ENCODE measurements at regions not wholly inside any gene's neighbourhood (a gene's known extent, or its start where the extent isn't known, plus 50 kb on each side); places are given as distances from the start of the nearest gene placed in this dataset.

- Mint-ChIP-seq H3K4me1 (ENCODE audit: low read depth in 2 of 2) (no peaks in the 10 kb centered on the region), H3K36me3 (ENCODE audit: insufficient read depth) (no peaks in the 10 kb centered on the region), H3K27me3 (peaks cover 16 to 53% of the 10 kb centered on the region in 2 donors), H3K9me3 (no peaks in the 10 kb centered on the region), H3K4me3 (no peak overlapping the region), H3K27ac (no peak overlapping the region)
- DNase-seq (no peak), ATAC-seq (replicated peaks) (no peak)
Measured at GRCh38 chr5:135235551-135236227, 163.3 kb downstream of the MACROH2A1 start.

GRCh38 chr5:135234666-135235401 lies 164.2 kb downstream of the MACROH2A1 start:
- Mint-ChIP-seq H3K9me3 (no peaks in the 10 kb centered on the region), H3K4me1 (ENCODE audit: low read depth in 2 of 2) (no peaks in the 10 kb centered on the region), H3K36me3 (ENCODE audit: insufficient read depth) (no peaks in the 10 kb centered on the region), H3K4me3 (no peak overlapping the region), H3K27me3 (peaks cover 14 to 50% of the 10 kb centered on the region in 2 donors), H3K27ac (no peak overlapping the region)
- ATAC-seq (replicated peaks) (no peak), DNase-seq (no peak)

- no peak for ATAC-seq (replicated peaks)
- H3K27me3 Mint-ChIP-seq, result peaks cover 14 to 51% of the 10 kb centered on the region in 2 donors
- no peaks in the 10 kb centered on the region for H3K4me1 Mint-ChIP-seq (ENCODE audit: low read depth in 2 of 2)
- no peaks in the 10 kb centered on the region for H3K9me3 Mint-ChIP-seq
- no peak for DNase-seq
- H3K36me3 Mint-ChIP-seq (ENCODE audit: insufficient read depth), result no peaks in the 10 kb centered on the region
- no peak overlapping the region for H3K4me3 Mint-ChIP-seq
- H3K27ac Mint-ChIP-seq, result no peak overlapping the region
Measured at GRCh38 chr5:135234242-135234641, 164.8 kb downstream of the MACROH2A1 start.

- Mint-ChIP-seq H3K4me3 (no peak overlapping the region), H3K36me3 (ENCODE audit: insufficient read depth) (no peaks in the 10 kb centered on the region), H3K27ac (no peak overlapping the region), H3K4me1 (ENCODE audit: low read depth in 2 of 2) (no peaks in the 10 kb centered on the region), H3K9me3 (no peaks in the 10 kb centered on the region), H3K27me3 (peaks cover 14 to 51% of the 10 kb centered on the region in 2 donors)
- DNase-seq (no peak), ATAC-seq (replicated peaks) (no peak)
Measured at GRCh38 chr5:135233477-135233876, 165.6 kb downstream of the MACROH2A1 start.

GRCh38 chr5:135232958-135233357 lies 166.1 kb downstream of the MACROH2A1 start:
- no peak for ATAC-seq (replicated peaks)
- no peaks in the 10 kb centered on the region for H3K36me3 Mint-ChIP-seq (ENCODE audit: insufficient read depth)
- H3K4me3 Mint-ChIP-seq, result no peak overlapping the region
- no peaks in the 10 kb centered on the region for H3K9me3 Mint-ChIP-seq
- no peaks in the 10 kb centered on the region for H3K4me1 Mint-ChIP-seq (ENCODE audit: low read depth in 2 of 2)
- no peak for DNase-seq
- no peak overlapping the region for H3K27ac Mint-ChIP-seq
- H3K27me3 Mint-ChIP-seq, result peaks cover 14 to 51% of the 10 kb centered on the region in 2 donors

GRCh38 chr5:135231289-135231688 lies 167.7 kb downstream of the MACROH2A1 start:
- H3K27me3 Mint-ChIP-seq, result peaks cover 12 to 41% of the 10 kb centered on the region in 2 donors
- H3K9me3 Mint-ChIP-seq, result no peaks in the 10 kb centered on the region
- H3K27ac Mint-ChIP-seq, result no peak overlapping the region
- H3K4me1 Mint-ChIP-seq (ENCODE audit: low read depth in 2 of 2), result no peaks in the 10 kb centered on the region
- no peak overlapping the region for H3K4me3 Mint-ChIP-seq
- no peak for DNase-seq
- ATAC-seq (replicated peaks), result no peak
- no peaks in the 10 kb centered on the region for H3K36me3 Mint-ChIP-seq (ENCODE audit: insufficient read depth)

- Mint-ChIP-seq H3K4me1 (ENCODE audit: low read depth in 2 of 2) (no peaks in the 10 kb centered on the region), H3K36me3 (ENCODE audit: insufficient read depth) (no peaks in the 10 kb centered on the region), H3K9me3 (no peaks in the 10 kb centered on the region), H3K27ac (no peak overlapping the region), H3K4me3 (no peak overlapping the region), H3K27me3 (peaks cover 6 to 41% of the 10 kb centered on the region in 2 donors)
- no peak for DNase-seq
- ATAC-seq (replicated peaks), result no peak
Measured at GRCh38 chr5:135230251-135230925, 168.6 kb downstream of the MACROH2A1 start.

- no peak for ATAC-seq (replicated peaks)
- Mint-ChIP-seq H3K27ac (no peak overlapping the region), H3K36me3 (ENCODE audit: insufficient read depth) (no peaks in the 10 kb centered on the region), H3K9me3 (no peaks in the 10 kb centered on the region), H3K4me1 (ENCODE audit: low read depth in 2 of 2) (no peaks in the 10 kb centered on the region), H3K27me3 (peaks cover 6 to 47% of the 10 kb centered on the region in 2 donors), H3K4me3 (no peak overlapping the region)
- DNase-seq, result no peak
Measured at GRCh38 chr5:135229679-135230132, 169.3 kb downstream of the MACROH2A1 start.

- H3K27me3 Mint-ChIP-seq, result peaks cover 9 to 52% of the 10 kb centered on the region in 2 donors
- ATAC-seq (replicated peaks) (no peak), DNase-seq (no peak)
- H3K4me1 Mint-ChIP-seq (ENCODE audit: low read depth in 2 of 2), result no peaks in the 10 kb centered on the region
- no peak overlapping the region for H3K27ac Mint-ChIP-seq
- H3K4me3 Mint-ChIP-seq, result no peak overlapping the region
- H3K36me3 Mint-ChIP-seq (ENCODE audit: insufficient read depth), result no peaks in the 10 kb centered on the region
- no peaks in the 10 kb centered on the region for H3K9me3 Mint-ChIP-seq
Measured at GRCh38 chr5:135229122-135229521, 169.9 kb downstream of the MACROH2A1 start.

- Mint-ChIP-seq H3K9me3 (no peaks in the 10 kb centered on the region), H3K4me1 (ENCODE audit: low read depth in 2 of 2) (no peaks in the 10 kb centered on the region), H3K36me3 (ENCODE audit: insufficient read depth) (no peaks in the 10 kb centered on the region), H3K27ac (no peak overlapping the region), H3K27me3 (peaks cover 18 to 61% of the 10 kb centered on the region in 2 donors), H3K4me3 (no peak overlapping the region)
- ATAC-seq (replicated peaks) (no peak), DNase-seq (no peak)
Measured at GRCh38 chr5:135228222-135228621, 170.8 kb downstream of the MACROH2A1 start.

GRCh38 chr5:135227064-135228022 lies 171.7 kb downstream of the MACROH2A1 start:
- Mint-ChIP-seq H3K27ac (no peak overlapping the region), H3K27me3 (peaks cover 20 to 70% of the 10 kb centered on the region in 2 donors), H3K4me1 (ENCODE audit: low read depth in 2 of 2) (no peaks in the 10 kb centered on the region), H3K4me3 (no peak overlapping the region), H3K36me3 (ENCODE audit: insufficient read depth) (no peaks in the 10 kb centered on the region), H3K9me3 (no peaks in the 10 kb centered on the region)
- DNase-seq (no peak), ATAC-seq (replicated peaks) (no peak)

- H3K27ac Mint-ChIP-seq, result no peak overlapping the region
- no peak for DNase-seq
- H3K27me3 Mint-ChIP-seq, result peaks cover 16 to 69% of the 10 kb centered on the region in 2 donors
- H3K4me3 Mint-ChIP-seq, result no peak overlapping the region
- no peaks in the 10 kb centered on the region for H3K36me3 Mint-ChIP-seq (ENCODE audit: insufficient read depth)
- H3K9me3 Mint-ChIP-seq, result no peaks in the 10 kb centered on the region
- no peak for ATAC-seq (replicated peaks)
- no peaks in the 10 kb centered on the region for H3K4me1 Mint-ChIP-seq (ENCODE audit: low read depth in 2 of 2)
Measured at GRCh38 chr5:135225856-135226560, 173.0 kb downstream of the MACROH2A1 start.

All from effector memory CD8-positive, alpha-beta T cell (primary cell).